ENCODE measurements at regions not wholly inside any gene's neighbourhood (a gene's known extent, or its start where the extent isn't known, plus 50 kb on each side); places are given as distances from the start of the nearest gene placed in this dataset.

DNA sequence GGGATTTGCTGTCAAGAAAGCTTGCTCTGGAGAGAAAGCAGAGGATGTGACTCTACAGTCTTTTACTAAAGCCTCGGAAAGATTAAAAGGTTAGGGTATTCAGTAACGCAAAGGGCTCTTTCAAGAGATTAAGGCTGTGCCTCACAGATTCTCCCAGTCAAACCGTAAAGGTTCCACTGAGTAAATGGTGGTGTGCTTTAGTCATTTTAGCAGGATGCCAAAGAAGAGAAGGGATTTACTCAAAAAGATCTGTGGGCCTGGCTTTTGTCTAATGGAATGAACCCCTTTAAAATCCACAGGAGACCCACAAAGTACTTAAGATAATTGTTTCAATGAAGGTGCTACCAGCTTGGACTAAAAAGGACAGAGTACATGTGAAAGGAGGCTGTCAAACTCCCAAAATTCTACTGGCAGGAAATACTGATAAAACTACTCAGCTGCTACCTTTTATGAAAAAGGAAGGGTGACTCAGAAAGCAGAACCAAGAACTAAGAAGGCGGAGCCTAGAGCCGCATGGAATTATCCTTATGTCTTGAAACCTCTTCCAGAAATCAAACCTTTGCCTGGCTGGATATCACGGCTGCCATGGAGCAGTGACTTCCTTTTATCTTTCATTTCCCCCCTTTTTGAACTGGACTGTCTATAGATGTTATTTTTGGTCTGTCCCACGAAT lies 670.2 kb upstream of the ZEB2 start:
- TF ChIP-seq, protein P1, sequence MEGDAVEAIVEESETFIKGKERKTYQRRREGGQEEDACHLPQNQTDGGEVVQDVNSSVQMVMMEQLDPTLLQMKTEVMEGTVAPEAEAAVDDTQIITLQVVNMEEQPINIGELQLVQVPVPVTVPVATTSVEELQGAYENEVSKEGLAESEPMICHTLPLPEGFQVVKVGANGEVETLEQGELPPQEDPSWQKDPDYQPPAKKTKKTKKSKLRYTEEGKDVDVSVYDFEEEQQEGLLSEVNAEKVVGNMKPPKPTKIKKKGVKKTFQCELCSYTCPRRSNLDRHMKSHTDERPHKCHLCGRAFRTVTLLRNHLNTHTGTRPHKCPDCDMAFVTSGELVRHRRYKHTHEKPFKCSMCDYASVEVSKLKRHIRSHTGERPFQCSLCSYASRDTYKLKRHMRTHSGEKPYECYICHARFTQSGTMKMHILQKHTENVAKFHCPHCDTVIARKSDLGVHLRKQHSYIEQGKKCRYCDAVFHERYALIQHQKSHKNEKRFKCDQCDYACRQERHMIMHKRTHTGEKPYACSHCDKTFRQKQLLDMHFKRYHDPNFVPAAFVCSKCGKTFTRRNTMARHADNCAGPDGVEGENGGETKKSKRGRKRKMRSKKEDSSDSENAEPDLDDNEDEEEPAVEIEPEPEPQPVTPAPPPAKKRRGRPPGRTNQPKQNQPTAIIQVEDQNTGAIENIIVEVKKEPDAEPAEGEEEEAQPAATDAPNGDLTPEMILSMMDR (IDR thresholded peaks at IDR 0.05) = no peak
- TF ChIP-seq POLR2A (IDR thresholded peaks at IDR 0.05) = no peak
